GM06990 (cell line): ENCODE measurements at regions not wholly inside any gene's neighbourhood (a gene's known extent, or its start where the extent isn't known, plus 50 kb on each side); places are given as distances from the start of the nearest gene placed in this dataset.

ENCODE experiments used
- DNase-seq: peaks from one replicate; pipeline ENCODE4 v3.0.0-alpha.2; 2011; ENCODE audit not compliant: insufficient read length; ENCODE audit errors: extremely low read depth
- H3K27me3 ChIP-seq: replicated peaks from 2 replicates; pipeline ENCODE4 v1.6.0; 2011; ENCODE audit warnings: low read length; ENCODE audit not compliant: control insufficient read depth, insufficient read depth
- H3K36me3 ChIP-seq: 2 replicates; pipeline ENCODE4 v1.5.1; 2011; ENCODE audit warnings: low read length; ENCODE audit not compliant: control insufficient read depth, insufficient read depth
- H3K4me3 ChIP-seq: replicated peaks from 2 replicates; pipeline ENCODE4 v1.5.1; 2011; ENCODE audit warnings: low read depth, mild to moderate bottlenecking, control low read depth, low read length
- CTCF ChIP-seq: IDR thresholded peaks from 2 replicates; pipeline ENCODE4 v1.5.1; 2011; ENCODE audit warnings: low read length, control low read depth, mild to moderate bottlenecking, inconsistent platforms; ENCODE audit not compliant: insufficient read depth, poor library complexity, severe bottlenecking

GRCh38 chr1:101365186-101365585, 128.4 kb downstream of the S1PR1 start:
- TF ChIP-seq CTCF: no peak
- DNase-seq: no peak

GRCh38 chr1:101365878-101366277, 129.1 kb downstream of the S1PR1 start:
- TF ChIP-seq CTCF: no peak
- no peak for DNase-seq
- Histone ChIP-seq H3K36me3 (no peaks in the 10 kb centered on the region), H3K4me3 (no peak overlapping the region), H3K27me3 (no peaks in the 10 kb centered on the region)

More at GRCh38 chr1:101365186-101365585, 128.4 kb downstream of the S1PR1 start:
- H3K36me3 ChIP-seq: no peaks in the 10 kb centered on the region
- H3K4me3 ChIP-seq: no peak overlapping the region
- H3K27me3 ChIP-seq: no peaks in the 10 kb centered on the region

- no peak for DNase-seq
- H3K27me3 ChIP-seq: no peaks in the 10 kb centered on the region
- TF ChIP-seq CTCF: no peak
- H3K36me3 ChIP-seq: no peaks in the 10 kb centered on the region
- H3K4me3 ChIP-seq: no peak overlapping the region
Measured at GRCh38 chr1:101366513-101367215, 129.8 kb downstream of the S1PR1 start.

- H3K36me3 ChIP-seq: no peaks in the 10 kb centered on the region
- no peak overlapping the region for H3K4me3 ChIP-seq
- no peaks in the 10 kb centered on the region for H3K27me3 ChIP-seq
- TF ChIP-seq CTCF: no peak
- no peak for DNase-seq
Measured at GRCh38 chr1:101367630-101368029, 130.8 kb downstream of the S1PR1 start.

GRCh38 chr1:101370488-101370887, 133.7 kb downstream of the S1PR1 start:
- no peak overlapping the region for H3K4me3 ChIP-seq
- no peak for DNase-seq
- no peak for TF ChIP-seq CTCF
- H3K27me3 ChIP-seq: no peaks in the 10 kb centered on the region
- no peaks in the 10 kb centered on the region for H3K36me3 ChIP-seq

GRCh38 chr1:101371259-101371658, 134.4 kb downstream of the S1PR1 start:
- no peak for TF ChIP-seq CTCF
- Histone ChIP-seq H3K4me3 (peak overlapping the region; percentile 65), H3K27me3 (no peaks in the 10 kb centered on the region), H3K36me3 (no peaks in the 10 kb centered on the region)
- peak; percentile 81 for DNase-seq
